Upper lobe of right lung (tissue), 1 donor: ENCODE measurements at regions not wholly inside any gene's neighbourhood (a gene's known extent, or its start where the extent isn't known, plus 50 kb on each side); places are given as distances from the start of the nearest gene placed in this dataset.

Experiments used
- ATAC-seq: fragments of 200-7000 bp; cut with Tn5 transposase; one replicate; pipeline ENCODE4 v1.9.1; 2020; ENCODE audit warnings: mild to moderate bottlenecking, moderate library complexity
- DNase-seq: peaks from one replicate; pipeline ENCODE4 v3.0.0-alpha.2; 2020
- H3K27ac ChIP-seq: fragments of 200-600 bp; one replicate; pipeline ENCODE4 v1.8.0; 2022
- H3K27me3 ChIP-seq: fragments of 200-600 bp; one replicate; pipeline ENCODE4 v1.8.0; 2022; ENCODE audit warnings: mild to moderate bottlenecking
- H3K36me3 ChIP-seq: fragments of 200-600 bp; one replicate; pipeline ENCODE4 v1.8.0; 2022
- H3K4me1 ChIP-seq: fragments of 200-600 bp; one replicate; pipeline ENCODE4 v1.8.0; 2022
- H3K4me3 ChIP-seq: fragments of 200-600 bp; one replicate; pipeline ENCODE4 v1.8.0; 2022; ENCODE audit warnings: mild to moderate bottlenecking
- H3K9me3 ChIP-seq: fragments of 200-600 bp; one replicate; pipeline ENCODE4 v1.8.0; 2022
- intact Hi-C: fragments of 100-400 bp; cut with DNase I; formaldehyde crosslinking; loops from one replicate; pipeline ENCODE4 v1.11.0; 2022
- TF ChIP-seq, protein P1 (sequence below): fragments of 200-600 bp; IDR thresholded peaks from one replicate; pipeline ENCODE4 v1.8.0; 2022; ENCODE audit warnings: antibody characterized with exemption
- donor health status: DM: no; HTN: yes; CAD: no; lungs with severe emphysema.

DNA sequence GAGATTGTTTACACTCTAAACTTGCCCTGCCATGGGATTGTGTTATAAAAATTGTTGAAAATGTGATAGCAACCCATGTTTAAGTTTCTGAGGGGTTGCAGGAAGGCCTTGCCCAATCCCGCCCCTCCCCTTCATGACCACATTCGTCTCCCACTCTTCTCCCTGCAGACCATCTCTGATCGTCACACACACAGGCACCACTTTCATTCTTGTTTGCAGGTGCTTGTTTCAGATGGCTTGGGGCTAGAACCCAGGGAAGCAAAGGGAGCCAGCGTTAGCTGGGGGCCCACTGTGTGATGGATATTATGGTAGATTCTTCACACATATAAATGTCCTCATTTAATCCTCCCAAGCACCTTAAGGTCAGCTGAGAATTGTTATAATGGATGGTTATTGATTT lies 286.7 kb upstream of the HABP2 start:
- no peaks in the 10 kb centered on the region for H3K9me3 ChIP-seq
- H3K27me3 ChIP-seq: no peaks in the 10 kb centered on the region
- DNase-seq (no peak), ATAC-seq (no peak)
- no peak overlapping the region for H3K4me3 ChIP-seq
- no peaks in the 10 kb centered on the region for H3K36me3 ChIP-seq
- H3K27ac ChIP-seq: no peak overlapping the region
- TF ChIP-seq, protein P1, sequence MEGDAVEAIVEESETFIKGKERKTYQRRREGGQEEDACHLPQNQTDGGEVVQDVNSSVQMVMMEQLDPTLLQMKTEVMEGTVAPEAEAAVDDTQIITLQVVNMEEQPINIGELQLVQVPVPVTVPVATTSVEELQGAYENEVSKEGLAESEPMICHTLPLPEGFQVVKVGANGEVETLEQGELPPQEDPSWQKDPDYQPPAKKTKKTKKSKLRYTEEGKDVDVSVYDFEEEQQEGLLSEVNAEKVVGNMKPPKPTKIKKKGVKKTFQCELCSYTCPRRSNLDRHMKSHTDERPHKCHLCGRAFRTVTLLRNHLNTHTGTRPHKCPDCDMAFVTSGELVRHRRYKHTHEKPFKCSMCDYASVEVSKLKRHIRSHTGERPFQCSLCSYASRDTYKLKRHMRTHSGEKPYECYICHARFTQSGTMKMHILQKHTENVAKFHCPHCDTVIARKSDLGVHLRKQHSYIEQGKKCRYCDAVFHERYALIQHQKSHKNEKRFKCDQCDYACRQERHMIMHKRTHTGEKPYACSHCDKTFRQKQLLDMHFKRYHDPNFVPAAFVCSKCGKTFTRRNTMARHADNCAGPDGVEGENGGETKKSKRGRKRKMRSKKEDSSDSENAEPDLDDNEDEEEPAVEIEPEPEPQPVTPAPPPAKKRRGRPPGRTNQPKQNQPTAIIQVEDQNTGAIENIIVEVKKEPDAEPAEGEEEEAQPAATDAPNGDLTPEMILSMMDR: no peak
- intact Hi-C loops: no loop called here
- no peaks in the 10 kb centered on the region for H3K4me1 ChIP-seq

DNA sequence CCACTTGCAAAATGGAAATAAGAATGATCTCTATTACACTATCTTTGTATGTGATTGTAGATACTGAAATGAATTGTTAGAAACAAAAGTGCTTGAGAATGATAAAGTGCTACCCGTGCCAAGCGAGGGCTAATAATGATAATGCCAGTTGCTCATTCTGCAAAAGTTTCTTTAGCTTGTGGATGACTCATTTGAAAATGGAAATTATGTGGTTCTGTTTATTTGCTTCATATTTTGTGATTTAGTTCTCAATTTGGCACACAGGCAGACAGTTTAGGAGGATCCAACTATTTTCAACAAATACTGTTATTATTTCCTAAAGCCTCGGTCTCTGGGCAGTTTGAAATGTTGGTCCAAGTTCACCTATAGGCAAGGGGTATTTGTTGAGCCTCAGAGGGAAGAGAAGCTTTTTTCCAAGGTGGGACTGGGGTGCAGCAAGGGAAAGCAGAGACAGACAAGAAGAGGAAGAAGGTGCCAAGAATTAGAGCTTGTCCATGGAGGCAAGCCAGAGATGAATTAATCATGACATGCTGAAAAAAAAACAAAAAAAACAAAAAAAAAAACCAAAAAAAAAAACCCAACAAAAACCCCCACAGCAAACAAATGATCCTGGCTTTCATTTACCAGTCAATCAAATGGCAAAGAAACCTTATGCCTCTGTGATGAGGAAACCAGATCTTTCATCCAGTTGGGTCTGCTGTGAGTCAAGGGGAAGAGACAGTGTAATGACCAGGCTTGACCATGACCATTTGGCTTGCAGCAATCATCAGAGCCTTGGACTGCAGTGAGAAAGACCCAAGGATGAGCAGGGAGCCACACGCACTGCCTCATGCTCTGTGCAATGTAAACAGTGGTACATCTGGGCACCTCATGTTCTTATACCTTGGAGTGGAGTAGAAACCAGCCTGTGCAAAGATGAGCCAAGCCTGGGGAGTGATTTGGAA lies 285.0 kb upstream of the HABP2 start:
- no peaks in the 10 kb centered on the region for H3K36me3 ChIP-seq
- intact Hi-C loops: no loop called here
- TF ChIP-seq, protein P1: no peak
- H3K27me3 ChIP-seq: no peaks in the 10 kb centered on the region
- H3K27ac ChIP-seq: no peak overlapping the region
- DNase-seq: no peak
- H3K4me3 ChIP-seq: no peak overlapping the region
- H3K9me3 ChIP-seq: no peaks in the 10 kb centered on the region
- H3K4me1 ChIP-seq: peaks cover 2% of the 10 kb centered on the region
- peak; percentile 18 for ATAC-seq

DNA sequence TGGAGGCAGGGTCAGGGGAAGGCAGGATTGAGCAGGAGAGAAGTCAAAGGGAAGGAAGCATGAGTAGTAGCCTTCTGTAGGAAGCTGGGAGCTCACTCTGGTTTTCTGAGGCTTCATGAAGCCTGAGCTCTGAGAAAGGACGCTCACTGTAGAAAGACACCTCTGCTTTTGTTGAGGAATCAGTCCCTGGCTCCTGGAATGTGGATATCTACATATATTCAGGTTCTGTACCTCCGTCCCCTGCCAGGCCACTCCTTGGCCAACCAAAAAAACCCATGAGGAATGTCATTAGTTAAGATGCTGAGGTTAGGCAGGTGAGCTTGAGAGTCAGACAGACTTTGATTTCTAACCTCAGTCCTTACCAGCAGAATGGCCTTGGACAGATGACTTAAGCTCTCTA lies 283.5 kb upstream of the HABP2 start:
- Histone ChIP-seq H3K27ac (no peak overlapping the region), H3K4me1 (peaks cover 17% of the 10 kb centered on the region), H3K36me3 (no peaks in the 10 kb centered on the region), H3K9me3 (no peaks in the 10 kb centered on the region), H3K27me3 (no peaks in the 10 kb centered on the region), H3K4me3 (no peak overlapping the region)
- intact Hi-C loops: no loop called here
- ATAC-seq (no peak), DNase-seq (no peak)
- TF ChIP-seq, protein P1: no peak

DNA sequence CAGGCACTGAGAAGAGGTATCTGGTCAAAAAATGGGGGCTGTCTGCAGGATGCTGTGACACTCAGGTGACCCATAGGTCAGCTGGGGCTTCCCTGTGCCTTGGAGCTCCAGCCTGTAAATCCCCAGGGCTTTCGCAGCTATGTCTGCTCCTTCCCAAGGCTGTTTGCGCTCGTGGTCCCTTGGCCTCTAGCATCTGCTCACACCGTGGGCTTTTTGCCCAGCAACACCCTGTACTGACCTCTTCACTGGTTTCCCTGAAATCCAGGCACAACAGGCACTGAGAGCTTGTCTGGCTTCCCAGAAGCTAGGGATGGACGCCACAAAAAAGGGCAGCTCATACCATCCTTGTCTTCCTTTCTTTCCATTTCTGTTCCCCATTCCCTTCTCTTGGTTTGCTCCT lies 280.3 kb upstream of the HABP2 start:
- Histone ChIP-seq H3K4me1 (peaks cover 17% of the 10 kb centered on the region), H3K27ac (peak overlapping the region; percentile 75), H3K4me3 (no peak overlapping the region), H3K9me3 (no peaks in the 10 kb centered on the region), H3K27me3 (no peaks in the 10 kb centered on the region), H3K36me3 (no peaks in the 10 kb centered on the region)
- DNase-seq (no peak), ATAC-seq (no peak)
- TF ChIP-seq, protein P1: no peak
- intact Hi-C loops: no loop called here

GRCh38 chr10:113273181-113274163 lies 279.4 kb upstream of the HABP2 start:
- no peaks in the 10 kb centered on the region for H3K36me3 ChIP-seq
- TF ChIP-seq, protein P1: no peak
- peak; percentile 90 for ATAC-seq
- intact Hi-C loops: no loop called here
- H3K27ac ChIP-seq: peak overlapping the region; percentile 75
- H3K4me3 ChIP-seq: no peak overlapping the region
- DNase-seq: peak; percentile 70
- H3K4me1 ChIP-seq: peaks cover 20% of the 10 kb centered on the region
- H3K9me3 ChIP-seq: no peaks in the 10 kb centered on the region
- no peaks in the 10 kb centered on the region for H3K27me3 ChIP-seq
